BLaER1 (cell line): ENCODE measurements at regions not wholly inside any gene's neighbourhood (a gene's known extent, or its start where the extent isn't known, plus 50 kb on each side); places are given as distances from the start of the nearest gene placed in this dataset.
"Not testable (repeated sequence)": the region's sequence is repeated elsewhere in the genome, so short reads cannot be mapped to it uniquely, and the experiment has no call there.

ENCODE experiments used
- H3K27ac ChIP-seq: shearing (Covaris generic); formaldehyde crosslinking; 2 replicates; pipeline ENCODE4 v1.8.1; 2022
- H3K27me3 ChIP-seq: shearing (Covaris generic); formaldehyde crosslinking; 2 replicates; pipeline ENCODE4 v1.8.1; 2022
- H3K36me3 ChIP-seq: shearing (Covaris generic); formaldehyde crosslinking; 2 replicates; pipeline ENCODE4 v1.8.1; 2022
- H3K4me1 ChIP-seq: shearing (Covaris generic); formaldehyde crosslinking; 2 replicates; pipeline ENCODE4 v1.8.1; 2022
- H3K4me2 ChIP-seq: shearing (Covaris generic); formaldehyde crosslinking; 2 replicates; pipeline ENCODE4 v1.8.1; 2022
- H3K4me3 ChIP-seq: shearing (Covaris generic); formaldehyde crosslinking; 2 replicates; pipeline ENCODE4 v1.8.1; 2022
- H3K9ac ChIP-seq: shearing (Covaris generic); formaldehyde crosslinking; 2 replicates; pipeline ENCODE4 v1.8.1; 2022
- H3K9me3 ChIP-seq: shearing (Covaris generic); formaldehyde crosslinking; 2 replicates; pipeline ENCODE4 v1.8.1; 2022
- H4K20me1 ChIP-seq: shearing (Covaris generic); formaldehyde crosslinking; 2 replicates; pipeline ENCODE4 v1.8.1; 2022
- Cebpa-rat ChIP-seq: shearing (Covaris generic); IDR thresholded peaks from 2 replicates; pipeline ENCODE4 v1.8.1; 2022

DNA sequence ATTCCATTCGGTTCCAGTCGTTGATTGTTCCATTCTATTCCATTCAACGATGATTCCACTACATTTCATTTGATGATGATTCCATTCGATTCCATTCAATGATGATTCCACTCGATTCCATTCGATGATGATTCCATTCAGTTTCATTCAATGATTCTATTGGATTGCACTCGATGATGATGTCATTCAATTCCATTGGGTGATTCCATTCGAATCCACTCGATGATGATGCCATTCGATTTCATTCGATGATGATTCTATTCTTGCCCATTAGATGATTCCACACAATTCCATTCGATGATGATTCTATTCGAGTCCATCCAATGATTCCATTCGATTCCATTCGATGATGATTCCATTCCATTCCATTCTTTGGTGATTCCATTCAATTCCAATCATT, 1283.7 kb downstream of the TP53TG3F start:
- no peaks in the 10 kb centered on the region for H4K20me1 ChIP-seq
- no peaks in the 10 kb centered on the region for H3K36me3 ChIP-seq
- no peak overlapping the region for H3K4me3 ChIP-seq
- TF ChIP-seq Cebpa-rat, result no peak
- H3K4me1 ChIP-seq, result no peaks in the 10 kb centered on the region
- H3K4me2 ChIP-seq, result no peak overlapping the region
- H3K9me3 ChIP-seq, result peaks cover 77% of the 10 kb centered on the region
- no peaks in the 10 kb centered on the region for H3K27me3 ChIP-seq
- no peak overlapping the region for H3K27ac ChIP-seq
- H3K9ac ChIP-seq, result no peak overlapping the region

DNA sequence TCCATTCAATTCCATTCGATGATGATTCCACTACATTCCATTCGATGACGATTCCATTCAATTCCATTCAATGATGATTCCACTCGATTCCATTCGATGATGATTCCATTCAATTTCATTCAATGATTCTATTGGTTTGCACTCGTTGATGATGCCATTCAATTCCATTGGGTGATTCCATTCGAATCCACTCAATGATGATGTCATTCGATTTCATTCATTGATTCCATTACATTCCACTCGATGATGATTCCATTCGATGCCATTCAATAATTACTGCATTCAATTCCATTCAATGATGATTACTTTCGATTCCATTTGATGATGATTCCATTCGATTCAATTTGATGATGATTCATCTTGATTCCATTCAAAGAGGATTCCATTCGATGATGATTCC, 1299.4 kb downstream of the TP53TG3F start:
- no peaks in the 10 kb centered on the region for H3K27me3 ChIP-seq
- no peak overlapping the region for H3K4me2 ChIP-seq
- H3K4me3 ChIP-seq, result no peak overlapping the region
- H3K9me3 ChIP-seq, result peaks cover 100% of the 10 kb centered on the region
- H3K36me3 ChIP-seq, result no peaks in the 10 kb centered on the region
- TF ChIP-seq Cebpa-rat, result no peak
- H4K20me1 ChIP-seq, result no peaks in the 10 kb centered on the region
- no peak overlapping the region for H3K27ac ChIP-seq
- no peaks in the 10 kb centered on the region for H3K4me1 ChIP-seq
- no peak overlapping the region for H3K9ac ChIP-seq

DNA sequence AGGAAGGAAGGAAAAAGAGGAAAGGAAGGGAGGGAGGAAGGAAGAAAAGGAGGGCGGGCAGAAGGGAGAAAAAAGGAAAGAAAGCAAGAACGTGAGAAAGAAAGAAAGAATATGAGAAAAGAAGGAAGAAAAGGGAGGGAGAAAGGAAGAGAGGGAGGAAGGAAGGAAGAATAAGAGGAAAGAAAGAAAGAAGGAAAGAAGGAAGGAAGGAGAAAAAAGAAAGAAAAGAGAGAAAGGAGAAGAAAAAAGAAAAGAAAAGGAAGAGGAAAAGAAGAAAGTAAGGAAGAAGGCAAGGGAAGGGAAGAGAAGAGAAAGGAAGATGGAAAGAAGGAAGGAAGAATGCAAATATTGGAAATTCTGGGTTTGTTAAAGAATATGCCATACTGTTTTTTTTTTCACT, 1332.4 kb downstream of the TP53TG3F start:
- not testable (repeated sequence) for H3K36me3 ChIP-seq, H4K20me1 ChIP-seq, H3K27ac ChIP-seq, H3K4me3 ChIP-seq, H3K9me3 ChIP-seq, H3K9ac ChIP-seq, H3K4me2 ChIP-seq, H3K4me1 ChIP-seq, H3K27me3 ChIP-seq

- H3K9me3 ChIP-seq, result peaks cover 29% of the 10 kb centered on the region
- no peaks in the 10 kb centered on the region for H3K4me1 ChIP-seq
- no peak overlapping the region for H3K4me2 ChIP-seq
- H3K27ac ChIP-seq, result no peak overlapping the region
- no peak overlapping the region for H3K4me3 ChIP-seq
- H3K27me3 ChIP-seq, result no peaks in the 10 kb centered on the region
- H3K36me3 ChIP-seq, result no peaks in the 10 kb centered on the region
- no peak overlapping the region for H3K9ac ChIP-seq
- H4K20me1 ChIP-seq, result no peaks in the 10 kb centered on the region
- TF ChIP-seq Cebpa-rat, result no peak
Measured at GRCh38 chr16:34801875-34802274, 1342.5 kb downstream of the TP53TG3F start.

- Histone ChIP-seq H3K36me3 (no peaks in the 10 kb centered on the region), H3K9ac (no peak overlapping the region), H4K20me1 (no peaks in the 10 kb centered on the region), H3K4me3 (no peak overlapping the region), H3K4me2 (no peak overlapping the region), H3K9me3 (peaks cover 29% of the 10 kb centered on the region), H3K4me1 (no peaks in the 10 kb centered on the region), H3K27me3 (no peaks in the 10 kb centered on the region), H3K27ac (no peak overlapping the region)
- TF ChIP-seq Cebpa-rat, result no peak
Measured at GRCh38 chr16:34802396-34802795, 1343.0 kb downstream of the TP53TG3F start.

DNA sequence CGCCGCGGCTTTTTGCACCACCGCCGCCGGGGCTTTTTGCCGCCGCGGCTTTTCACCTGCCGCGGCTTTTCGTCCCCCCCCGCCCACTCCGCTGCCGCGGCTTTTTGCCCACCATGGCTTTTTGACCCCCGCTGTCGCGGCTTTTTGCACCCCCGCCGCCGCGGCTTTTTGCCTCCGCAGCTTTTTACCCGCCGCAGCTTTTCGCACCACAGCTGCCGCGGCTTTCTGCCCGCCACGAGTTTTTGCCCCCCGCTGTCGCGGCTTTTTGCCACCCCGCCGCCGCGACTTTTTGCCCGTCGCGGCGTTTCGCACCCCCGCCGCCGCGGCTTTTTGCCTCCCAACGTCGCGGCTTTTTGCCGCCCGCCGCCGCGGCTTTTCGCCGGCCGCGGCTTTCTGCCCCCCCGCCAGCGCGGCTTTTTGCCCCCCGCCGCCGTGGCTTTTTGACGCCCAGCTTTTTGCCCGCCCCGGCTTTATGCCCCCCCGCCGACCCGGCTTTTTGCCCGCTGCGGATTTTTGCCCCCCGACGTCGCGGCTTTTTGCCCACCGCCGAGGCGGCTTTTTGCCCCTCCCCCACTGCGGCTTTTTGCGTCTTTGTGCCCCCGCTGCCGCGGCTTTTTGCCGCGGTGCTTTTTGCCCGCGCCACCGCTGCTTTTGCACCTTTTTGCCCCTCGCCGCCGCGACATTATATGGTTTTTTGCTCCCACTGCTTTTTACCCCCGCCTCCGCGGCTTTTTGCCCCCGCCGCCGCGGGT, 1343.6 kb downstream of the TP53TG3F start:
- Histone ChIP-seq H3K27me3 (no peaks in the 10 kb centered on the region), H3K4me1 (no peaks in the 10 kb centered on the region), H3K9ac (no peak overlapping the region), H3K9me3 (peaks cover 29% of the 10 kb centered on the region), H3K4me3 (no peak overlapping the region), H3K4me2 (no peak overlapping the region), H3K27ac (no peak overlapping the region), H4K20me1 (no peaks in the 10 kb centered on the region), H3K36me3 (no peaks in the 10 kb centered on the region)
- TF ChIP-seq Cebpa-rat, result no peak

- Histone ChIP-seq H3K36me3 (no peaks in the 10 kb centered on the region), H3K9me3 (peaks cover 29% of the 10 kb centered on the region)
Measured at GRCh38 chr16:34803683-34804416, 1344.4 kb downstream of the TP53TG3F start.

DNA sequence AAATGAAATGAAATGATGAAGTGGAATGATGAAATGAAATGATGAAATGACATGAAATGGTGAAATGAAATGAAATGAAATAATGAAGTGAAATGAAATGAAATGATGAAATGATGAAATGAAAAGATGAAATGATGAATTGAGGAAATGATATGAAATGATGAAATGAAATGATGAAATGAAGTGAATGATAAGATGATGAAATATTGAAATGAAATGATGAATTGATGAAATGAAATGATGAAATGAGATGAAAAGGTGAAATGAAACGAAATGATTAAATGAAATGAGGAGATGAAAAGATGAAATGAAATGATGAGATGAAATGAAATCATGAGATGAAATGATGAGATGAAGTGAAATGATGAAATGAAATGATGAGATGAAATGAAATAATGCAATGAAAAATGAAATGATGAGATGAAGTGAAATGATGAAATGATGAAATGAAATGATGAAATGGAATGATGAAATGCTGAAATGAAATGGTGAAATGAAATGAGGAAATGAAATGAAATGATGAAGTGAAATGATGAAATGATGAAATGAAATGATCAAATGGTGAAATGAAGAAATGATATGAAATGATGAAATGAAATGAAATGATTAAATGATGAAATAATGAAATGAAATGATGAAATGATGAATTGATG, 1347.7 kb downstream of the TP53TG3F start:
- H3K36me3 ChIP-seq, H3K9ac ChIP-seq, H3K4me2 ChIP-seq, H3K27me3 ChIP-seq, H3K4me1 ChIP-seq, H3K4me3 ChIP-seq, H4K20me1 ChIP-seq, H3K27ac ChIP-seq: not testable (repeated sequence)
- H3K9me3 ChIP-seq, result peaks cover 25% of the 10 kb centered on the region

More at GRCh38 chr16:34803683-34804416, 1344.4 kb downstream of the TP53TG3F start:
- TF ChIP-seq Cebpa-rat, result no peak
- Histone ChIP-seq H3K27me3 (no peaks in the 10 kb centered on the region), H4K20me1 (no peaks in the 10 kb centered on the region), H3K27ac (no peak overlapping the region), H3K4me1 (no peaks in the 10 kb centered on the region), H3K4me2 (no peak overlapping the region), H3K4me3 (no peak overlapping the region), H3K9ac (no peak overlapping the region)

GRCh38 chr16:34807844-34808243, 1348.4 kb downstream of the TP53TG3F start:
- H3K36me3 ChIP-seq, H3K27ac ChIP-seq, H3K4me3 ChIP-seq, H4K20me1 ChIP-seq, H3K27me3 ChIP-seq, H3K9ac ChIP-seq, H3K4me2 ChIP-seq, H3K4me1 ChIP-seq: not testable (repeated sequence)
- peaks cover 17% of the 10 kb centered on the region for H3K9me3 ChIP-seq

DNA sequence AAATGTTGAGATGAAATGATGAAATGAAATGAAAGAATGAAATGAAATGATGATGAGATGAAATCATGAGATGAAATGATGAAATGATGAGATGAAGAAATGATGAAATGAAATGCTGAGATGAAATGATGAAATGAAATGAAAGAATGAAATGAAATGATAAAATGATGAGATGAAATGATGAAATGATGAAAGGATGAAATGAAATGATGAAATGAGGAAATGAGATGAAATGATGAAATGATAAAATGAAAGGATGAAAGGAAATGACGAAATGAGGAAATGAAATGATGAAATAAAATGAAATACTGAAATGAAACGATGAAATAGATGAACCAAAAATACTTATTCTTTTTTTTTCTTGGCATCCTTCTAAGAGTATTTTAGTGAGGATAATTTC, 1349.1 kb downstream of the TP53TG3F start:
- H3K4me3 ChIP-seq, H3K36me3 ChIP-seq, H3K9ac ChIP-seq, H3K4me1 ChIP-seq, H4K20me1 ChIP-seq, H3K27ac ChIP-seq, H3K27me3 ChIP-seq, H3K4me2 ChIP-seq: not testable (repeated sequence)
- H3K9me3 ChIP-seq, result peaks cover 10% of the 10 kb centered on the region
